H7 (cell line): ENCODE measurements at regions not wholly inside any gene's neighbourhood (a gene's known extent, or its start where the extent isn't known, plus 50 kb on each side); places are given as distances from the start of the nearest gene placed in this dataset.
A peak's percentile ranks its signal among the peaks of the same experiment; 100 is the strongest.

Source experiments
- DNase-seq: peaks from one replicate; pipeline ENCODE4 v3.0.0; 2012
- H3K27me3 ChIP-seq: 2 replicates; pipeline ENCODE4 v1.6.0; 2011; ENCODE audit warnings: mild to moderate bottlenecking, low read length; ENCODE audit not compliant: control insufficient read depth, insufficient read depth
- H3K36me3 ChIP-seq: replicated peaks from 2 replicates; pipeline ENCODE4 v1.5.1; 2011; ENCODE audit warnings: low read length; ENCODE audit not compliant: control insufficient read depth, insufficient read depth
- H3K4me3 ChIP-seq: 2 replicates; pipeline ENCODE4 v1.5.1; 2011; ENCODE audit warnings: low read depth, mild to moderate bottlenecking, control low read depth, low read length, moderate library complexity; ENCODE audit not compliant: insufficient read depth

DNA sequence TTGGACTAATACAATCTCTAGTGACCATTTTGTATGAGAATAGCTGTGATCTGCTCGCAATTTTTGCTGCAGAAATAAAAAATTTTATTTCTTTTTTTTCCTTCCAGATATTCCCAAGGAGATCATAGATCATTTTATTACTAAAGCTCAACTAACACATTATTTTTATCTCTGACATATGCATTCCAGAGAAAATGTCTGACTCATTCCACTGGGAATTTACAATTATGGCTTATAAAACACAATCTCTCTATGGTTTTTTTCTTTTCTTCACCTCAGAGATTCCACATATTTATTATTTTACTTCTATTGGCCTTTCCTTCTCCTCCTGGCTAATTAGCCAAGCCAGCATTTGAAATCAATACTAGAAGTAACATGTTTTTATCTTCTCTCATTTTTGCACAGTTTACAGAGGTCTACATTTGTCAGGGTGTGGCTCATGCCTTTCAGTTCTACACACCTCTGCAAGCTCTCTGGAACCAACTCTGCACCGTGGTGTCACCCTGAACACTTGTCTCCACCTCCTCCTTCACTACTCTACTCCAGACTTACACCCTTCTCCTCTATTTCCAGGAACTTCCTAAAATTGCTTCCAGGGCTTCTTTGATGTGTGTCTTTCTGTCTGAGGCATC lies 59.8 kb upstream of the GPM6A start:
- no peak for DNase-seq
- Histone ChIP-seq H3K27me3 (no peaks in the 10 kb centered on the region), H3K36me3 (no peaks in the 10 kb centered on the region), H3K4me3 (no peak overlapping the region)

DNA sequence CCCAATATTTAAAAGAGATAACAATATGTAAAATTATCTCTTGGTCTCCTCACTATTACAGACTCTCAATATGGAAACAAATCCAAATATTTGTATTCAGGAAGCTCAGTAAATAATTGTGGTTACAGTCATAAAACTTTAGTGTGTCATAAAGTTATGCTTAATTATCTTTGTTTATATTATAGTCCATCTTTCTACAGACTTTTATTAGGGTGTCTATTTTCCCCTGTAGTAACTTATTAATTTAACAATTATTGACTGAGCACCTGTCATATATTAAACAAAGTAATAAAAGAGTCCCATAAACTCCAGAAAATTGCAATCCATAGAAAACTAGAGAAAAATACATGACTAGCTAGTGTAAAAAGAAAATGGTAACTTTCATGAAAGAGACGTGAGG lies 61.6 kb upstream of the GPM6A start:
- DNase-seq = no peak
- Histone ChIP-seq H3K4me3 (no peak overlapping the region), H3K36me3 (no peaks in the 10 kb centered on the region), H3K27me3 (no peaks in the 10 kb centered on the region)

DNA sequence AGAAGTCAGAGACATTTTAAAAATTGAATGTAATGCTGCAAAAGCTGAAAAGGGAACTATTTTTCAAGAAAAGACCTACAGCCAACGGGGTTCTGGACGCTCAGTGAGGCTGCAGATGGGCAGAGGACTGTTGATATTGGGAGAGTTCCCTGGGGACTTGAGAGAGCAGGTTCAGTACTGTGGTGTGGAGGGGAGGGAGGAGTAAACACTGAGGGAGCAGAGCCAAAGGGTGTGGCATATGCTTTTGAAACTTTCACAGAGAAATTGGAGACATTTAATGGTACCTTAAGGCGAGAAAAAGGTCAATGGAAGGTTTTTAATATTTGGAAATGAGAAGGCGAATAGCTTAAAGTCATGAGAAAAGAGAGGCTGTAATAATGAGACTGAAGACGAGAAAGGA lies 62.2 kb upstream of the GPM6A start:
- H3K4me3 ChIP-seq = no peak overlapping the region
- H3K27me3 ChIP-seq = no peaks in the 10 kb centered on the region
- H3K36me3 ChIP-seq = no peaks in the 10 kb centered on the region
- no peak for DNase-seq

DNA sequence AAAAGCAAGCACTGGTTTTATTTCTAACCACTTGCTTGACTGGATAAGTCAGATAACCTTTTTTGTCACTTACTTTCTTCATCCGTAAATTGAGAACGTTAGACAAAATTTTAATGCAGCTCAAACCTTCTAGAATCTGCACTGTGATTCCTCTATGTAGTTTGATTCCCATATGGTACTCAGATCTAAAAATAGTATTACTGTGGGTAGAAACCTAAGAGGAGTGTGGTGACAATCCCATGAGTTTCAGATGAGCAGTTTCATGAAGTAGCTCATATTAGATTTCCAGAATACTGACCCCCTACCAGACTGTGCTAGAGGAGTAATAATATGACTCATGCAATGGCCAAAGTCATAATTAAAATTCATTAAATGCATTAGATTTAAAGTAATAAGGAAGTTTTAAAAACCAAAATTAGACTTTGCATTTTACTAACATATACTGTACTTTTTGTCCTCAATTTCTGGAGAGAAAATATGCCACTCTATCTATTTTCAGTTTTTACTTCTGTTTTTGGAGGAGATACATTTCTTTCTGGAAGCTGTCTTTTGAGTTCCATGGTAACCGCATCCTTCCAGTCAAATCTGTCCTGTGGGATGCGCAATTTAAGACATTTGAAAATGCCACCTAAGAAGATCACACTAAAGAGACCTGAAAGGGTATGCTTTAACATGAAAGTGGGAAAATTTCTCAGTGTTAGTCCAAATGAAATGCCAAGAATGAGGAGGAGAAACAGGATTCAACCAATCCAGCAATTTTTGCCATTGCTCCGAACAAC lies 64.1 kb upstream of the GPM6A start:
- no peaks in the 10 kb centered on the region for H3K27me3 ChIP-seq
- H3K4me3 ChIP-seq = no peak overlapping the region
- no peaks in the 10 kb centered on the region for H3K36me3 ChIP-seq
- DNase-seq = no peak

DNA sequence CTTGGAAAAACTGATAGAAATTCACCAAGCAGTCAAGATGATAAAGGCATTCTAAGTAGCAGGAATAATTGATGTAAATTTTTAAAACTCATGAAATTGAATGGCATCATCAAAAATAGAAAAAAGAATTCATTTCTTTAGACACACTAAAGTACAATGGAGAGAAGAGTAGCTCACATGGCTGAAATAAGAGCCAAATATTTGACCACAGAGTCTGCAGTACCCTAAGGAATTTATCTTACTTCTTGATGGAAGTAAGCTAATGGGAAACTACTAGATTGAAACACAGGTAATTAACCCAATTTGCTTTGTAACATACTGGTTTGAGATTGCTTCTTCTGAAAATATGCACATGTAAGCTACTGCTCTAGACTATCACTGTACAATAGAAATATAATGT lies 70.8 kb upstream of the GPM6A start:
- Histone ChIP-seq H3K27me3 (no peaks in the 10 kb centered on the region), H3K36me3 (no peaks in the 10 kb centered on the region), H3K4me3 (no peak overlapping the region)
- no peak for DNase-seq

DNA sequence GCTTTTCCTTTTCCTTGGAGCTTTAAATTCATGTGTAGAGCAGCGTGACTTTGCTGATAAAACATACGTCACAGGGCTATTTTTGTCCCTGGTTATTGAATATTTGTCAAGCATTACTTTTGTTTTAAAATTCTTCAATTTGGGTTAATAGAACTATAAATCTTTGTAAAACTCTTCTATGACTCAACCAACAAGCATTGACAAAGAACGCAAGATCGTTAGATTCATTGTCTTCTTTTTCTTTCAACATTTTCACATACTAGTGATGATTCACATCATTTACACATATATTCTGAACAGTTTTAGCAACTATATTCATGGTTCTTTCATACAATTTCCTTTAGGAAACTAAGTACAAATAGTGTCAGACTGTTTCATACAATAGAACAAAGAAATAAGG lies 72.0 kb upstream of the GPM6A start:
- DNase-seq = no peak
- Histone ChIP-seq H3K27me3 (no peaks in the 10 kb centered on the region), H3K36me3 (no peaks in the 10 kb centered on the region), H3K4me3 (no peak overlapping the region)

GRCh38 chr4:175891231-175891630 lies 79.2 kb upstream of the GPM6A start:
- no peak for DNase-seq
- Histone ChIP-seq H3K4me3 (no peak overlapping the region), H3K27me3 (no peaks in the 10 kb centered on the region), H3K36me3 (no peaks in the 10 kb centered on the region)

DNA sequence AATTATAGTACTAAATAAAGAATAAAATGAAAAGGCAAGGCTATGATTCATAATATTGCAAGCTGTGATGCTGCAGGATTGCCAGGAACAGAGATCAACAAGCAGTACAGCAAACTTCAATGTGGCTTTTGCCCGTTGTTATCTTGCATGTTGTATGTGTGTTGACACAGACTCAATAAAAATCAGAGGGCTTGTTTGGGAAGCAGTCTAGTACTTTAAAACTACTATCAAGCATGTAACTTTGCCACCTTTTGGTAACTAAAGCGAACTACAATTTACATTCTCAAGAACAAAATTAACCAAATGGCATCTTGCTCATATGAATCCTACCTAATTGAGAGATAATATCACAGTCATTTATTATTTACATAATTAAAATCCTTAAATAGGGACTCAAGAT lies 79.8 kb upstream of the GPM6A start:
- peak; percentile 4 for DNase-seq
- Histone ChIP-seq H3K27me3 (no peaks in the 10 kb centered on the region), H3K4me3 (no peak overlapping the region), H3K36me3 (no peaks in the 10 kb centered on the region)

- no peaks in the 10 kb centered on the region for H3K27me3 ChIP-seq
- no peak for DNase-seq
- H3K4me3 ChIP-seq = no peak overlapping the region
- no peaks in the 10 kb centered on the region for H3K36me3 ChIP-seq
Measured at GRCh38 chr4:175905925-175906324, 93.9 kb upstream of the GPM6A start.

DNA sequence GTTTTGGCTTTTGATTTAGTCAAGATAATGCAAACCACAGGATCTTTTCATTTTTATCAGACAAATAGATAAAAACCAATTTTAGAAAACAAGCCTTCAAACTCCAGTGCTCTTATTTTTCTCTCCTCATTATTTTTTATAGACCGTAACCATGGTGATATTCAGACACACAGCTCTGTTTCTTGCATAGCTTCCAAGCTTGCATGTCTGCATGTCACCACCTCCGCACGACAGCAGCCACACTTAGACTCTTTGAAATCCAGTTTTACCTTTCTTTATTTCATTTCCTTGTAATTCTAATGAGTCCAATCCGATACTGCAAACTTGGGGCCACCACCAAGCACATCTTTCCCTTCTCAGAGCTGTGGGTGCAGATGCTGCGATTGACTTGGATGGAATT lies 94.3 kb upstream of the GPM6A start:
- H3K36me3 ChIP-seq = no peaks in the 10 kb centered on the region
- no peak overlapping the region for H3K4me3 ChIP-seq
- no peaks in the 10 kb centered on the region for H3K27me3 ChIP-seq
- DNase-seq = no peak

DNA sequence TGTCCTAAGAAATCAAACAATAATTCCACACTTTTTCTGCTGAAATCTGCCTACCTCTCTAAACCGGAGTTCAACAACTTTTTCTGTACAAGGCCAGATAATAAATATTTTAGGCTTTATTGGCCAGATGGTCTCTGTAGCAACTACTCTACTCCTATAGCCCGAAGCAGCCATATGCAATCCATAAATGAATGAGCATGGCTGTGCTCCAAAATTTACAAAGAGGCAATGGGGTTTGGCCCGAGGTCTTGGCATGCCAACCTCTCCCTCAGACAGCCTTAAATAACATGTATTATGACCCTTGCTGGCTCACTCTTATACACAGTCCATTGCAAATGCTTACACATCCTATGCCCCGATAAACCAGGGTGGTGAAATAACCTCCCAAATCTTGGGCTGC lies 98.6 kb upstream of the GPM6A start:
- Histone ChIP-seq H3K36me3 (no peaks in the 10 kb centered on the region), H3K27me3 (no peaks in the 10 kb centered on the region), H3K4me3 (no peak overlapping the region)
- no peak for DNase-seq

DNA sequence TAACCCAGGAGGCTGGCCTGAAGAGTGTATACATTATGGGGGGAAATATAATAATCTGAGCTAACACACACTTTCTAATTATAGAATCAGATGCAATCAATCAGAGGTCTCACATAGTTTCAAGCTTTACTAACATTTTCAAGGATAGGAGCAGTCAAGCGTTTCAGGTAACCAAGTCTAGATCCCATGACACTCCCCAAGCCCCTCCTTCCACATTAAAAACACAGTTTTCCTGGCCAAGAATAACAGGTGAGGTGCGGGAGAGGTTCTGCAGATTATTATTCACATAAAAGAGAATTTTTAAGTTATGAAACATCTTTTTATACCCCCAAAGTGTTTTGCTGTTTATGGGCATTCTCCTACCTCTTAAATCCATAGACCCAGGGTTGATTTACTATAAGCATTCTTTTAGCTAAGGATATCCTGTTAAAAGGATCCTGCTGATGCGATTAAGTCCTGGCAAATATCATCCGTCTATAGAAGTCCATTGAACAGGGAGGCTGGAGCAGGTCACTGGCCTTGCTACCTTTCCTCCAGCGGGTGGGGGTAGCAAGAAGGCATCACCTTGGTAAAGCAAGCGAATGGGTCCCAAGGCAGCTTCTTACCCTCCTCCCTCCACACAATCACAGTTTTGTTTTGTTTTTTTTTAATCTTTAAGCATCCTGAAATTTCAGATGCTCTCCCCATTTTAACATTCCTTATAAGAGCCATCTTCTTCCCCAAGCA lies 104.7 kb upstream of the GPM6A start:
- Histone ChIP-seq H3K36me3 (no peaks in the 10 kb centered on the region), H3K4me3 (no peak overlapping the region), H3K27me3 (no peaks in the 10 kb centered on the region)
- no peak for DNase-seq

DNA sequence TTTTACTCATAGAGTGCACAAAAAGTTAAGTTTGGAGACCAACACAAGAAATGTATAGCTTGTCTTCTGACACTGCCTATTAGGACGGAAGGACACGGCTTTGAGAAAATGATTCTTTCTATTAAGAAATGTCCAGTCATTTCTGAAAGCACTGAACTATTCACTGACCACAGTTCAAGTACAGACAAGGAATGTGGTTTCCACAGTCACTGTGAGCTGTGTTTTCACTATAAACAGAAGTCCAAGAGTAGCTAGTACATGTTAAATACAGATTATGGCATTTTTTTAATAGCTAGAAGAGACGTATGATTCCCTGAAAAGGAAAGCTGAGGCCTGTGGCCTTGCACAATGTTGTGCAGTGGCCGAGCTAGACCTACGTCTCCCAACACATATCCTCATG lies 115.1 kb upstream of the GPM6A start:
- H3K36me3 ChIP-seq = no peaks in the 10 kb centered on the region
- no peak for DNase-seq
- no peak overlapping the region for H3K4me3 ChIP-seq
- H3K27me3 ChIP-seq = no peaks in the 10 kb centered on the region

DNA sequence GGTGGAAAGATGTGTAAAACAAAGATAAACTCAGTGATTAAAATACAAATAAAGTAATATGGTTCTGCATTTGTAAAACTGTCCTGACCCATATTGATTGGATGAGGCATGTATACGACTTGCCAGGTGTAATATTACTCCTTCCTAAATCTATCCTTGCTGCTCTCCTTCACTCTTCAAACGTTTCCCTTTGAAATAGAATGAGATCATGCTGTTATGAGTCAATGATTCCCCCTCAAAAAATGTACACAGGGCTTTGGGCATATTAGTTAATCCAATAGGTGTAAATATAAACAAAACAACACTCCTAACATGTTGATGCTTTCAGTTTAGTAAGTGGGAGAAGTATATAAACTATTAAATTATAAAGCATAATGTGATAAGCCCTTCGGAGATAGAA lies 117.4 kb upstream of the GPM6A start:
- Histone ChIP-seq H3K4me3 (no peak overlapping the region), H3K36me3 (no peaks in the 10 kb centered on the region), H3K27me3 (no peaks in the 10 kb centered on the region)
- DNase-seq = no peak

GRCh38 chr4:175929932-175930331 lies 117.9 kb upstream of the GPM6A start:
- Histone ChIP-seq H3K4me3 (no peak overlapping the region), H3K36me3 (no peaks in the 10 kb centered on the region)

More at GRCh38 chr4:175929932-175930331, 117.9 kb upstream of the GPM6A start:
- DNase-seq = no peak
- H3K27me3 ChIP-seq = no peaks in the 10 kb centered on the region
